Vagina (tissue), 2 donors: ENCODE measurements at regions not wholly inside any gene's neighbourhood (a gene's known extent, or its start where the extent isn't known, plus 50 kb on each side); places are given as distances from the start of the nearest gene placed in this dataset.

Source experiments
- DNase-seq, 2 donors: peaks; one replicate each; pipeline ENCODE4 v3.0.0-alpha.2; 2017; ENCODE audit errors: extremely low spot score in 2 of 2
- H3K27ac ChIP-seq: fragments of 200-600 bp; sonication (generic); one replicate; pipeline ENCODE4 v1.5.1; 2019
- H3K27me3 ChIP-seq: fragments of 200-600 bp; sonication (generic); one replicate; pipeline ENCODE4 v1.5.1; 2019
- H3K36me3 ChIP-seq, 2 donors: fragments of 200-600 bp; sonication (generic); one replicate each; pipeline ENCODE4 v1.5.1; 2017 to 2019
- H3K4me1 ChIP-seq: fragments of 200-600 bp; sonication (generic); one replicate; pipeline ENCODE4 v1.5.1; 2019
- H3K4me3 ChIP-seq, 2 donors: fragments of 200-600 bp; sonication (generic); 1 replicate in 1 of 2; 2 replicates in 1 of 2; pipeline ENCODE4 v1.5.1; 2016 to 2019
- H3K9me3 ChIP-seq: fragments of 200-600 bp; sonication (generic); one replicate; pipeline ENCODE4 v1.5.1; 2019
- CTCF ChIP-seq, 3 experiments: fragments of 450-650 bp in 2 of 3; fragments of 200-600 bp in 1 of 3; sonication (generic) in 1 of 3; IDR thresholded peaks; one replicate each; pipeline ENCODE4 v1.5.1; 2017 to 2019; ENCODE audit warnings: antibody characterized with exemption in 3 of 3, mild to moderate bottlenecking in 2 of 3, moderate library complexity in 2 of 3
- POLR2A ChIP-seq, 2 donors: fragments of 450-650 bp; IDR thresholded peaks; one replicate each; pipeline ENCODE4 v1.6.1; 2017; ENCODE audit warnings: antibody characterized with exemption in 2 of 2, mild to moderate bottlenecking in 2 of 2, moderate library complexity in 2 of 2
- POLR2AphosphoS5 ChIP-seq, 2 donors: sonication (generic); formaldehyde crosslinking; IDR thresholded peaks; one replicate each; pipeline ENCODE4 v1.9.0; 2017; ENCODE audit warnings: antibody characterized with exemption in 2 of 2, mild to moderate bottlenecking in 2 of 2, low read depth in 1 of 2; ENCODE audit not compliant: insufficient read depth in 1 of 2
- intact Hi-C: fragments of 100-400 bp; cut with DNase I; formaldehyde crosslinking; loops from one replicate; pipeline ENCODE4 v1.15.1; 2023

DNA sequence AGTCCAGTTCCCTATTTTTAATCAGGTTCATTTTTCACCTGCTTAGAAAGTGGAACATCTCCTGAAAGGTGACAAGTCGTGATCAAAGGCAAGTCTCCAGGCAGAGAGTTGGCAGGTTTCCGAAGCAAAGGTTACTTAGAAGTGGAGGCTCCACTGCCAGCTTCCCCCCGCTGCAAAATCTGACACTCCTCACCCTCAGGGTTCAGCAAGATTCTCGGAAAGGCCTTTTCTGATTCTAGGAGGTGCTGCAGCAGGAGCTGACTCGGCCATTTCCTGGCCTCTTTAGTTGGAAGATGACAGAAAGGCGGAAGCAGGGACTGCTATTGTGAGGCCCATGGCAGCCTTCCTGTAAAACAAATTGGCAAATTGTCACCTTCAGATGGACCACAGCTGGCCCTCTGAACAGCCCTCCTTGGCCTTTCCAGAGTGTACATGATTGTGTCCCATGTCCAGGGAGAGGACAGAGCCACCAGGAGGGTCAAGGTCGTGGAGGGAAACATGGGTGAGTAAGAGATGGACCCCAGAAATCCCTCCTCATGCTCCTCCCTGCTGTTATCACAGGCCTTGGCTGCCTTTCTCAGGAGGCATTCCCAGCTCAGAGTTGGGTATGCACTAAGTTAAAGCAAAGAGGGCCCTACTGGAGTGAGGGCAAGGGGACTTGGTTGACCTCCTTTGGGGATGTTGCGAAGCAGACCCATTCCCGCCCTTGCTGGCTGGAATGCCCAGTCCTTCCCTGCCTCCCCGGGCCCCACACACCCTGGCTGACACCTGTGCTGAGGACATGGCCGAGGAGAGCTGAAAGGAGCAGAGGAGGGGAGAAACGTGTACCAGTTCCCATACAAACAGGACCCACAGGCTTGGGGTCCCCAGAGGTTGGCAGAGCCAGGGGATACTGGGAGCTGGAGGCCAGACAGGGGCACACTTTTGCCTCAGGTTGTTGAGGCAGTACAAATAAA, 115.5 kb upstream of the IRF2BP2 start:
- H3K36me3 ChIP-seq, result no peaks in the 10 kb centered on the region
- peaks cover 69% of the 10 kb centered on the region for H3K4me1 ChIP-seq
- H3K4me3 ChIP-seq, result no peak overlapping the region
- no peak for DNase-seq
- peak overlapping the region; percentile 91 for H3K27ac ChIP-seq
- no peaks in the 10 kb centered on the region for H3K27me3 ChIP-seq
- no peaks in the 10 kb centered on the region for H3K9me3 ChIP-seq
- no peak for TF ChIP-seq POLR2AphosphoS5 (IDR thresholded peaks at IDR 0.05; ENCODE audit: insufficient read depth in 1 of 2, low read depth in 1 of 2)
- no peak for TF ChIP-seq POLR2A (IDR thresholded peaks at IDR 0.05)
- intact Hi-C loops, result loop anchor here (2.0 to 10.0 kb wide), 3 partner anchors 159 to 227 kb away; no protein-coding TSS in a partner anchor

DNA sequence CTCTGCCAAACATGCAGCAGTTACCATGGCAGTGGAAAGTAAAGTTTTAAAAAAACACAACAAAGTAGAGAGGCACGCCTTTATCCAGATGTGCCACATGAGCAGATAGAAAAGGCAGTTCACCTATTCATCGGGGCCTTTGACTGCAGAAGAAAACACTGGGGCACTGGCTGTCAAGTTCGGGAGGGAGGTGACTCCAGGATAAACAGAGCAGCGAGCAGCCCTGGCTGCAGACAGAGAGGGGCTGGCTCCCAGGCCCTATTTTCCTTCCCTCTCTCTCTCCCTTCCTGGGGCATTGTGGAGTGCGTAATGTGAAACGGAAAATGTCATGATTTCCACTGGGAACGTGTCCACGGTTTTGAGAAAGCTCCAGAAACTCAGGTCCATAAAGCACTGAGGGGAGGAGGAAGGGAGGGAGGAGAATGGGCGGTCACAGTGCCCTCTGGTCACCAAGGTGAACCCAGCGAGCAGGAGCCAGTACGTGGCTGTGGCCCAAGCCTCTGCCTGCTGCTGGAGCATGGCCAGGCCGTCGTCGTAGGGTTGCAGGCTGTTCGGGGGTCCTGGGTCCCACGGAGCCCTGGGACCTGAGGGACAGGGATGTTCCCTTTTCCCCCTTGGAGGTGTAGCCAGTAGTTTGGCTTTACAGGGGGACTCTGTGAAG, 114.7 kb upstream of the IRF2BP2 start:
- H3K4me1 ChIP-seq, result peaks cover 77% of the 10 kb centered on the region
- peak overlapping the region in 1 of 2 donors; percentile 23 for H3K4me3 ChIP-seq
- H3K9me3 ChIP-seq, result no peaks in the 10 kb centered on the region
- H3K27me3 ChIP-seq, result no peaks in the 10 kb centered on the region
- intact Hi-C loops, result loop anchor here (2.0 to 10.0 kb wide), 5 partner anchors 160 to 358 kb away; no protein-coding TSS in a partner anchor
- peak in 1 of 2 donors; percentile 97 for DNase-seq
- TF ChIP-seq CTCF (IDR thresholded peaks at IDR 0.05), result no peak
- TF ChIP-seq POLR2AphosphoS5 (IDR thresholded peaks at IDR 0.05; ENCODE audit: insufficient read depth in 1 of 2, low read depth in 1 of 2), result peak in 1 of 2 donors; percentile 77
- peak overlapping the region; percentile 91 for H3K27ac ChIP-seq
- H3K36me3 ChIP-seq, result no peaks in the 10 kb centered on the region

DNA sequence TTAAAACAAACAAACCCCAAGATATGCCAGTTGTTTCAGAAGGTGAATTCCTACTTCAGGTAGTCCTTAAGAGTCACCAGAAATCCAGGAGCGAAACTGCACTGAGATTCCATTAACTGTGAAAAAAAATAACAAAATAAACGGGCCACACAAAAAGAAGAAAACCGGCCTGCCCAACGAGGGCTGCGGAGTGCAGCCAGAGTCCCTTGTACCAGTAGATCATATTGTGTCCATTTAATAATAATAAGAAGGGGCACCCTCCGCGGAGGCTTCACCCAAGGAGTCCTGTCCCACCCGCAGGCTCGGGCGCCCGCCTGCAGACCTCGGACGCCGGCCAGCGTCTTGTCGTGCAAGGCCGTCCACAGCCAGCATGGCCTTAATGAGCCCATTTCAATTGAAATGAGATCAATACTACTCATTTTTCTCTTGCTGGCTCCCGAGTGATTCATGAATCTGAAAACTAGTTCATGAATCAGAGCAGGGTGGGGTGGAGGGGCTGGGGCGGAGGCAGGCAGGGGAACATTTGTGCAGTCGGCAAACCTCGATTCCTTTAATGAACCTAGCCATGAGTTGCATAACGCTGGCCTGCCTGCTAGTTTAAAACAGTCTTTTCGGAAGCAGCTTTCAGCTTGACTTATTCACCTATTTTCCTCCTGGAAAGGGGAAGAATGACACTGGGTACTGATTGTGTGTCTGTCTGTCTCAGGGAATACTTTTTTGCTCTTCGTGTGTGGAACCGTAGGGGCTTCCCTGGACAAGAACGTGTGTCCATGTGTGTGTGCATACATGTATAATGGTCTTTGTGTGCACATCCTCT, 113.1 kb upstream of the IRF2BP2 start:
- no peaks in the 10 kb centered on the region for H3K36me3 ChIP-seq
- H3K27ac ChIP-seq, result peak overlapping the region; percentile 91
- intact Hi-C loops, result loop anchor here (2.0 to 10.0 kb wide), 5 partner anchors 38 to 359 kb away; partner anchors contain the start of gene IRF2BP2
- peak in 1 of 2 donors; percentile 97 for DNase-seq
- no peaks in the 10 kb centered on the region for H3K9me3 ChIP-seq
- H3K27me3 ChIP-seq, result no peaks in the 10 kb centered on the region
- peak overlapping the region; percentile 4 to 9 for H3K4me3 ChIP-seq
- peaks cover 85% of the 10 kb centered on the region for H3K4me1 ChIP-seq
- TF ChIP-seq POLR2AphosphoS5 (IDR thresholded peaks at IDR 0.05; ENCODE audit: insufficient read depth in 1 of 2, low read depth in 1 of 2) (peak; percentile 6 to 62), POLR2A (IDR thresholded peaks at IDR 0.05) (no peak), CTCF (IDR thresholded peaks at IDR 0.05) (no peak)

- intact Hi-C loops, result loop anchor here (2.0 to 10.0 kb wide), 5 partner anchors 37 to 360 kb away; partner anchors contain the start of gene IRF2BP2
- DNase-seq, result no peak
- TF ChIP-seq CTCF (IDR thresholded peaks at IDR 0.05) (no peak), POLR2A (IDR thresholded peaks at IDR 0.05) (no peak), POLR2AphosphoS5 (IDR thresholded peaks at IDR 0.05; ENCODE audit: insufficient read depth in 1 of 2, low read depth in 1 of 2) (no peak)
- Histone ChIP-seq H3K27me3 (no peaks in the 10 kb centered on the region), H3K36me3 (no peaks in the 10 kb centered on the region), H3K9me3 (no peaks in the 10 kb centered on the region), H3K27ac (peak overlapping the region; percentile 91), H3K4me1 (peaks cover 77% of the 10 kb centered on the region), H3K4me3 (peak overlapping the region in 1 of 2 donors; percentile 9)
These were observed 112.3 kb upstream of the IRF2BP2 start for GRCh38 chr1:234722270-234722704.
